Glutamatergic neuron (in vitro differentiated cells): ENCODE measurements at regions not wholly inside any gene's neighbourhood (a gene's known extent, or its start where the extent isn't known, plus 50 kb on each side); places are given as distances from the start of the nearest gene placed in this dataset.
"Not testable (repeated sequence)": the region's sequence is repeated elsewhere in the genome, so short reads cannot be mapped to it uniquely, and the experiment has no call there.

ENCODE experiments used
- DNase-seq: peaks from one replicate; pipeline ENCODE4 v3.0.0; 2022
- H3K27ac Mint-ChIP-seq: one replicate; pipeline ENCODE4 v1.8.0; 2020; ENCODE audit warnings: mild to moderate bottlenecking, mixed read lengths, inconsistent platforms; ENCODE audit not compliant: unreplicated experiment
- H3K27me3 Mint-ChIP-seq: one replicate; pipeline ENCODE4 v1.8.0; 2020; ENCODE audit warnings: mild to moderate bottlenecking, moderate library complexity, mixed read lengths, inconsistent platforms; ENCODE audit not compliant: unreplicated experiment
- H3K36me3 Mint-ChIP-seq: one replicate; pipeline ENCODE4 v1.8.0; 2020; ENCODE audit warnings: mild to moderate bottlenecking, mixed read lengths, inconsistent platforms; ENCODE audit not compliant: unreplicated experiment
- H3K4me1 Mint-ChIP-seq: one replicate; pipeline ENCODE4 v1.8.0; 2020; ENCODE audit warnings: mild to moderate bottlenecking, low read depth, mixed read lengths, inconsistent platforms; ENCODE audit not compliant: unreplicated experiment
- H3K4me3 Mint-ChIP-seq: one replicate; pipeline ENCODE4 v1.8.0; 2020; ENCODE audit warnings: mild to moderate bottlenecking, mixed read lengths, inconsistent platforms; ENCODE audit not compliant: unreplicated experiment
- H3K9me3 Mint-ChIP-seq: one replicate; pipeline ENCODE4 v1.8.0; 2020; ENCODE audit warnings: mild to moderate bottlenecking, moderate library complexity, mixed read lengths, inconsistent platforms; ENCODE audit not compliant: unreplicated experiment
- TF ChIP-seq, protein P1 (sequence below): fragments of 200-600 bp; sonication (generic); IDR thresholded peaks from one replicate; pipeline ENCODE4 v1.5.0; 2021; ENCODE audit not compliant: partially characterized antibody, unreplicated experiment

DNA sequence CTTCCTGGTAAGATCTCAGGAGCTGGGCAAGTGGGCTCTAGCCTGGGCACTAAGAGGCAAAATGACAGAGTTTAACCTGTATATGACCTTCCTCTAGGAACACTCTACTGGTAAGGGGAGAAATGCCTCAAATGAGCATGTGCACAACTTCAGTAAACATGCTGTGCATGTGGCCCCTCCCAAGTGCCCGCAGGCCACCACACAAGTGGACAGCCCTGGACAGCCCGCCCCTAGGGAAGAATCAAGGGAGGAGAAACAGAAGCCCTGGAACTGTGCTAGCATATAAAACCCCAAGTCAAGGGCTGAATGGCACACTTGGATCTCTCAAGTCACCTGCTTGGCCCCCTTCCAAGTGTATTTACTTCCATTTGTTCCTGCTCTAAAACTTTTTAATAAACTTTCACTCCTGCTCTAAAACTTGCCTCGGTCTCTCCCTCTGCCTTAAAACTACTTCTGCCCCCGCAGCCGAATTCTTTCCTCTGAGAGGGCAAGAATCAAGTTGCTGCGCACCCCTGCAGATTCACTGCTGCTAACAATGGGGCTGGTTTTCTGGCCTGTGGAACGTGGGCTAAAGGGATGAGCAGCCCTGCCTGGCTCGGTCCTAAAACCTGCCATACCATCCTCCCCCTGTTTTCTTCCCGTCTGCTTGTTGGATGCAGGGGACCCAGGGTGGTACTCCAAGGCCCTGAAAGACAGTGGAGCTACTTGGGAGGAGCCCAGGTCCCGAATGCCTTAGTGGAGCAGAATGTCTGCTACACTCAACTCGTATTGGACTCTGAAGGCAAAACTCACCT is 93.5 kb downstream of the IER5 start:
- peaks cover 11% of the 10 kb centered on the region for H3K27me3 Mint-ChIP-seq
- H3K4me3 Mint-ChIP-seq: no peak overlapping the region
- no peak overlapping the region for H3K27ac Mint-ChIP-seq
- no peaks in the 10 kb centered on the region for H3K9me3 Mint-ChIP-seq
- H3K4me1 Mint-ChIP-seq: peaks cover 12% of the 10 kb centered on the region
- no peak for DNase-seq
- H3K36me3 Mint-ChIP-seq: no peaks in the 10 kb centered on the region
- TF ChIP-seq, protein P1, sequence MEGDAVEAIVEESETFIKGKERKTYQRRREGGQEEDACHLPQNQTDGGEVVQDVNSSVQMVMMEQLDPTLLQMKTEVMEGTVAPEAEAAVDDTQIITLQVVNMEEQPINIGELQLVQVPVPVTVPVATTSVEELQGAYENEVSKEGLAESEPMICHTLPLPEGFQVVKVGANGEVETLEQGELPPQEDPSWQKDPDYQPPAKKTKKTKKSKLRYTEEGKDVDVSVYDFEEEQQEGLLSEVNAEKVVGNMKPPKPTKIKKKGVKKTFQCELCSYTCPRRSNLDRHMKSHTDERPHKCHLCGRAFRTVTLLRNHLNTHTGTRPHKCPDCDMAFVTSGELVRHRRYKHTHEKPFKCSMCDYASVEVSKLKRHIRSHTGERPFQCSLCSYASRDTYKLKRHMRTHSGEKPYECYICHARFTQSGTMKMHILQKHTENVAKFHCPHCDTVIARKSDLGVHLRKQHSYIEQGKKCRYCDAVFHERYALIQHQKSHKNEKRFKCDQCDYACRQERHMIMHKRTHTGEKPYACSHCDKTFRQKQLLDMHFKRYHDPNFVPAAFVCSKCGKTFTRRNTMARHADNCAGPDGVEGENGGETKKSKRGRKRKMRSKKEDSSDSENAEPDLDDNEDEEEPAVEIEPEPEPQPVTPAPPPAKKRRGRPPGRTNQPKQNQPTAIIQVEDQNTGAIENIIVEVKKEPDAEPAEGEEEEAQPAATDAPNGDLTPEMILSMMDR: no peak

DNA sequence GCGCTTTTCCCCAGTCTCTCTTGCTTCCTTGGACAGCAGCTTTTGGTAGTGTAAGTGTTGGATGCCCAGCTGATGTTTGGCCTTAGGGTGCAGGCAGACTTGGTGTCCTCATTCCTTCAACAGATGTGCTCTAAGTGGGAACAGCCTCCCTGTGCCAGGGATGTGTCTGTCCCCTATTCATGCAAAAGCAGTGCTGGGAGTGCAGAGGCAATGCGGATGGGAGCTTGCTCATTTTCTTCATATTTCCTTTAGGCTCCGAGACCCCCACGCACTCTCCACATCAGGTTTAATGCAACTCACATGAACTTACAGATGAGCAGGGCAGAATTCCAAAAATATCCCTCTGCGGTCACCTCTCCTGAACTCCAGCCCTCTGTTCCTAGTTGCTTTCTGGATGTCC is 96.1 kb downstream of the IER5 start:
- Mint-ChIP-seq H3K4me1 (peaks cover 11% of the 10 kb centered on the region), H3K27ac (no peak overlapping the region), H3K9me3 (no peaks in the 10 kb centered on the region), H3K27me3 (peaks cover 7% of the 10 kb centered on the region), H3K36me3 (no peaks in the 10 kb centered on the region), H3K4me3 (no peak overlapping the region)
- TF ChIP-seq, protein P1: no peak
- no peak for DNase-seq

DNA sequence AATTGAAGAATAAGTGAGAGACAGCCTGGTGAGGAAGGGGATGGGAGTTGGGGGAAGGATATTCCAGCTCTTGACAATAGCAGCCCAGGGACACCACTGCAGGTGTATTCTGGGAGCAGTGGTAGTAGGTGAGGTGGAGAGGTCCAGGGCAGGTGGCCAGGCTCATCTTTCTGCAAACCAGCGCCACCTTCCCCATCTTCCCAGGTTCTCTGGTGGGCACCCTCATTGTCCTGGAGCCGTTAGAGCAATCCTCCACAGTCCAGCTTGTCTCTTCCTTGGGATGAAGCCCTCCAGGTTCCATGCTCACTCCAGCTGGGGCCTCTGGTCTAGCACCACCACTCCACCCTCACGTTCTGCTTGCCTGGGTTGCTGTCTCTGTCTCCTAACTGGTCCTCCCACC is 97.0 kb downstream of the IER5 start:
- DNase-seq: no peak
- Mint-ChIP-seq H3K27ac (no peak overlapping the region), H3K27me3 (peaks cover 4% of the 10 kb centered on the region), H3K36me3 (no peaks in the 10 kb centered on the region), H3K9me3 (no peaks in the 10 kb centered on the region), H3K4me1 (peaks cover 2% of the 10 kb centered on the region), H3K4me3 (no peak overlapping the region)
- TF ChIP-seq, protein P1: no peak

DNA sequence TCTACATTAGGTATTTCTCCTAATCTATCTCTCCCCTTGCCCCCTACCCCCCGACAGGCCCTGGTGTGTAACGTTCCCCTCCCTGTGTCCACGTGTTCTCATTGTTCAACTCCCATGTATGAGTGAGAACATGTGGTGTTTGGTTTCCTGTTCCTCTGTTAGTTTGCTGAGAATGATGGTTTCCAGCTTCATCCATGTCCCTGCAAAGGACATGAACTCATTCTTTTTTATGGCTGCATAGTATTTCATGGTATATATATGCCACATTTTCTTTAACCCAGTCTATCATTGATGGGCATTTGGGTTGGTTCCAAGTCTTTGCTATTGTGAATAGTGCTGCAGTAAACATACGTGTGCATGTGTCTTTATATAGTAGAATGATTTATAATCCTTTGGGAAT is 97.6 kb downstream of the IER5 start:
- not testable (repeated sequence) for H3K27ac Mint-ChIP-seq, H3K4me1 Mint-ChIP-seq, H3K9me3 Mint-ChIP-seq, H3K4me3 Mint-ChIP-seq, H3K36me3 Mint-ChIP-seq, DNase-seq, H3K27me3 Mint-ChIP-seq

DNA sequence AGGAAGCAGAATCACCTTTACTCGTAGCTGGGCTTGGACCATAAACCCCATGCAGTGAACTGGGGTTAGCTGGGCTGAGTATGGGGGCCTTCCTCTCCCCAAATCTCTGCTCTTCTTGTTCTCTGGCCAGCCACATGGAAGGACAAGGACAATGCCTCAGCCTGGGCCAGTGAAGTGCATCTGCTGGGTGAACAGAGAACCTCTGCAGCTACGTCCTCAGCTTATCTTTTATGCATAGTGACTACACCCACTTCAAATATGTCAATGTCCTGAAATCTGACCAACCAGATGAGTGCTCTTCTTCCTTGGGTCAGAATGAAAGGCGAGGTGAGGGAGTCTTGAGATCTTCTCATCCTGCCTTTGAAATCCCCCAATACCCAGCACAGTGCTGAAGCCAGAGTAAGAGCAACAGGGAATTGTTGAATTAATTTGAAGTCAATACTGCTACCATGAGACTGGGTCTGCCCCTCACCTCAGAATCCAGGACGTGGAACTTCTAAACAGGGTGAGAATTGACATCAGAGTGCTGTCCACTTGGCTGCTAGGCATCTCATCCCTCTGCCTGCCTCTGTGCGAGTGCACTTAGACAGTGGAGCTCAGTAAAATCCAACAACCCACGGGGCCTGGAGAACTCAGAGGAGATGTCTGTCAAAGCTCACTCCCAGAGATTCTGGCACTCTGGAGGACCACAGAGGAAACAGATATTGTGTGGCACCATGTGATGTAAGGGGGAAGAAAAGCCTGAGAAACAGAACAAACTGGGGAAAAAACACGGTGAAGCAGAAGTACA is 99.0 kb downstream of the IER5 start:
- no peak for DNase-seq
- peaks cover 7% of the 10 kb centered on the region for H3K9me3 Mint-ChIP-seq
- peaks cover 9% of the 10 kb centered on the region for H3K4me1 Mint-ChIP-seq
- H3K27ac Mint-ChIP-seq: no peak overlapping the region
- no peaks in the 10 kb centered on the region for H3K36me3 Mint-ChIP-seq
- no peak overlapping the region for H3K4me3 Mint-ChIP-seq
- H3K27me3 Mint-ChIP-seq: peaks cover 9% of the 10 kb centered on the region
- TF ChIP-seq, protein P1: no peak
